Liver (tissue), 8 donors: ENCODE measurements at regions not wholly inside any gene's neighbourhood (a gene's known extent, or its start where the extent isn't known, plus 50 kb on each side); places are given as distances from the start of the nearest gene placed in this dataset.

ENCODE experiments used
- DNase-seq: peaks from one replicate; pipeline ENCODE4 v3.0.0-alpha.2; 2017; ENCODE audit warnings: low spot score
- H3K27ac ChIP-seq, 2 donors: one replicate each; pipeline ENCODE4 v1.7.0; 2013; ENCODE audit warnings: inconsistent platforms in 2 of 2, low read length in 2 of 2, control low read depth in 1 of 2, low read depth in 1 of 2, mild to moderate bottlenecking in 1 of 2
- H3K27me3 ChIP-seq, 4 donors: one replicate each; pipeline versions ENCODE4 v1.6.1 to v1.7.0; 2013; ENCODE audit warnings: low read length in 3 of 4, inconsistent platforms in 1 of 4, mild to moderate bottlenecking in 1 of 4, moderate library complexity in 1 of 4; ENCODE audit not compliant: control insufficient read depth in 4 of 4, insufficient read depth in 4 of 4
- H3K36me3 ChIP-seq, 4 donors: one replicate each; pipeline versions ENCODE4 v1.6.1 to v1.7.0; 2013; ENCODE audit warnings: low read length in 3 of 4, mild to moderate bottlenecking in 3 of 4, low read depth in 1 of 4, moderate library complexity in 1 of 4; ENCODE audit not compliant: control insufficient read depth in 4 of 4, insufficient read depth in 3 of 4
- H3K4me1 ChIP-seq, 4 donors: one replicate each; pipeline versions ENCODE4 v1.6.1 to v1.7.0; 2013; ENCODE audit warnings: low read length in 3 of 4, mild to moderate bottlenecking in 3 of 4, moderate library complexity in 1 of 4; ENCODE audit not compliant: control insufficient read depth in 4 of 4, insufficient read depth in 4 of 4
- H3K4me3 ChIP-seq, 3 donors: one replicate each; pipeline versions ENCODE4 v1.6.1 to v1.7.0; 2013; ENCODE audit warnings: low read length in 3 of 3, control low read depth in 1 of 3, low read depth in 1 of 3, mild to moderate bottlenecking in 1 of 3
- H3K9ac ChIP-seq, 2 donors: one replicate each; pipeline ENCODE4 v1.7.0; 2013; ENCODE audit warnings: low read length in 2 of 2, mild to moderate bottlenecking in 2 of 2, moderate library complexity in 2 of 2, control low read depth in 1 of 2, low read depth in 1 of 2
- H3K9me3 ChIP-seq, 4 donors: one replicate each; pipeline versions ENCODE4 v1.6.1 to v1.7.0; 2013; ENCODE audit warnings: low read length in 3 of 4; ENCODE audit not compliant: control insufficient read depth in 4 of 4
- CTCF ChIP-seq: fragments of 150-350 bp; IDR thresholded peaks from 2 replicates; pipeline ENCODE4 v1.5.1; 2017; ENCODE audit warnings: improper control_type of control experiment, low read depth, low read length; ENCODE audit not compliant: missing input control
- EGR1 ChIP-seq, 2 donors: IDR thresholded peaks; 2 replicates each; pipeline ENCODE4 v1.6.1; 2016 to 2018; ENCODE audit warnings: antibody characterized with exemption in 2 of 2, low read depth in 2 of 2
- FOXA1 ChIP-seq: IDR thresholded peaks from 2 replicates; pipeline ENCODE4 v1.6.1; 2016; ENCODE audit warnings: antibody characterized with exemption
- FOXA2 ChIP-seq: IDR thresholded peaks from 2 replicates; pipeline ENCODE4 v1.6.1; 2016; ENCODE audit warnings: antibody characterized with exemption
- GABPA ChIP-seq, 2 donors: IDR thresholded peaks in 1 of 2; conservative IDR thresholded peaks in 1 of 2; 2 replicates each; pipeline ENCODE4 v1.6.1; 2016; ENCODE audit warnings: antibody characterized with exemption in 2 of 2, mild to moderate bottlenecking in 1 of 2, moderate library complexity in 1 of 2
- HNF4A ChIP-seq, 2 donors: conservative IDR thresholded peaks; 2 replicates each; pipeline ENCODE4 v1.6.1; 2016; ENCODE audit warnings: antibody characterized with exemption in 2 of 2, mild to moderate bottlenecking in 2 of 2
- HNF4G ChIP-seq: IDR thresholded peaks from 2 replicates; pipeline ENCODE4 v1.6.1; 2016; ENCODE audit warnings: antibody characterized with exemption
- JUND ChIP-seq, 2 donors: IDR thresholded peaks; 2 replicates each; pipeline ENCODE4 v1.6.1; 2016; ENCODE audit warnings: antibody characterized with exemption in 2 of 2
- NR2F2 ChIP-seq: IDR thresholded peaks from 2 replicates; pipeline ENCODE4 v1.6.1; 2016; ENCODE audit warnings: antibody characterized with exemption
- RAD21 ChIP-seq, 2 donors: IDR thresholded peaks; 2 replicates each; pipeline ENCODE4 v1.6.1; 2016; ENCODE audit warnings: antibody characterized with exemption in 2 of 2, mild to moderate bottlenecking in 2 of 2
- RXRA ChIP-seq, 2 donors: IDR thresholded peaks; 2 replicates each; pipeline ENCODE4 v1.6.1; 2017 to 2018; ENCODE audit warnings: antibody characterized with exemption in 2 of 2, mild to moderate bottlenecking in 1 of 2
- SP1 ChIP-seq: IDR thresholded peaks from 2 replicates; pipeline ENCODE4 v1.6.1; 2018; ENCODE audit warnings: antibody characterized with exemption, mild to moderate bottlenecking
- TAF1 ChIP-seq: conservative IDR thresholded peaks from 2 replicates; pipeline ENCODE4 v1.6.1; 2016; ENCODE audit warnings: antibody characterized with exemption, mild to moderate bottlenecking
- YY1 ChIP-seq: IDR thresholded peaks from 2 replicates; pipeline ENCODE4 v1.6.1; 2016; ENCODE audit warnings: antibody characterized with exemption, mild to moderate bottlenecking
- ZBTB33 ChIP-seq: IDR thresholded peaks from 2 replicates; pipeline ENCODE4 v1.6.1; 2016; ENCODE audit warnings: antibody characterized with exemption
- whole genome bisulfite sequencing: extraction: QIAGEN DNeasy Blood & Tissue Kit; methylation state at CpG from one replicate; pipeline ENCODE4 v1.1.7; 2013; 5-methylcytosine and 5-hydroxymethylcytosine counted together
- TF ChIP-seq, protein P1 (sequence below): IDR thresholded peaks from 2 replicates; pipeline ENCODE4 v1.6.1; 2016; ENCODE audit warnings: antibody characterized with exemption
- TF ChIP-seq, protein P2 (sequence below): IDR thresholded peaks from 2 replicates; pipeline ENCODE4 v1.6.1; 2016; ENCODE audit warnings: antibody characterized with exemption, mild to moderate bottlenecking
- TF ChIP-seq, protein P3 (sequence below): IDR thresholded peaks from 2 replicates; pipeline ENCODE4 v1.6.1; 2016; ENCODE audit warnings: antibody characterized with exemption
- donor health status: healthy.
- donor health status: healthy.
- donor health status: healthy.
- donor health status: healthy.
- donor health status: healthy.

DNA sequence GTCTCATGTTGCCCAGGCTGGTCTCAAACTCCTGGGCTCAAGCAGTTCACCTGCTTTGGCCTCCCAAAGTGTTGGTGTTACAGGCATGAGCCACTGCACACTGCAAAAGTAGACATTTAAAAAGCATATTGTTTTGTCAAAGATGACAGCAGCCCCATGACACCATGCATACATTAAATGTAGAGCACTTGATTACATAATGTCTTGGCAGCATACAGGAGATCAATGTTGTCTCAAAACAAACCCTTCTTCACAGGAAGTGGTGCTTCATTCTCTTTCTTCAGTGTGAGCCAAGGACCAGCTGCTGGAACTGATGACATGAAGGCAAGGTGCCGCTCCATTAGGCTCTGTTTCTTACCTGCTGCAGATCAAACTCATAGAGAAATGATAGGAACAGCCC, 218.4 kb downstream of the KLF6 start:
- WGBS: 89% methylated on average over 1 of the region's 1 CpG
- Histone ChIP-seq H3K9ac (no peak overlapping the region), H3K4me1 (no peaks in the 10 kb centered on the region), H3K36me3 (no peaks in the 10 kb centered on the region), H3K9me3 (no peaks in the 10 kb centered on the region), H3K4me3 (no peak overlapping the region), H3K27me3 (no peaks in the 10 kb centered on the region), H3K27ac (no peak overlapping the region)
- TF ChIP-seq EGR1 (IDR thresholded peaks at IDR 0.05; ENCODE audit: low read depth in 2 of 2): no peak
- TF ChIP-seq HNF4G: no peak
- no peak for TF ChIP-seq ZBTB33
- TF ChIP-seq, protein P1, sequence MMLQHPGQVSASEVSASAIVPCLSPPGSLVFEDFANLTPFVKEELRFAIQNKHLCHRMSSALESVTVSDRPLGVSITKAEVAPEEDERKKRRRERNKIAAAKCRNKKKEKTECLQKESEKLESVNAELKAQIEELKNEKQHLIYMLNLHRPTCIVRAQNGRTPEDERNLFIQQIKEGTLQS: no peak
- TF ChIP-seq YY1: no peak
- no peak for TF ChIP-seq GABPA (IDR thresholded peaks at IDR 0.05 in 1 of 2, conservative IDR thresholded peaks at IDR 0.05 in 1 of 2)
- TF ChIP-seq HNF4A (conservative IDR thresholded peaks at IDR 0.05): no peak
- TF ChIP-seq RXRA (IDR thresholded peaks at IDR 0.05): no peak
- TF ChIP-seq RAD21 (IDR thresholded peaks at IDR 0.05): no peak
- TF ChIP-seq, protein P2, sequence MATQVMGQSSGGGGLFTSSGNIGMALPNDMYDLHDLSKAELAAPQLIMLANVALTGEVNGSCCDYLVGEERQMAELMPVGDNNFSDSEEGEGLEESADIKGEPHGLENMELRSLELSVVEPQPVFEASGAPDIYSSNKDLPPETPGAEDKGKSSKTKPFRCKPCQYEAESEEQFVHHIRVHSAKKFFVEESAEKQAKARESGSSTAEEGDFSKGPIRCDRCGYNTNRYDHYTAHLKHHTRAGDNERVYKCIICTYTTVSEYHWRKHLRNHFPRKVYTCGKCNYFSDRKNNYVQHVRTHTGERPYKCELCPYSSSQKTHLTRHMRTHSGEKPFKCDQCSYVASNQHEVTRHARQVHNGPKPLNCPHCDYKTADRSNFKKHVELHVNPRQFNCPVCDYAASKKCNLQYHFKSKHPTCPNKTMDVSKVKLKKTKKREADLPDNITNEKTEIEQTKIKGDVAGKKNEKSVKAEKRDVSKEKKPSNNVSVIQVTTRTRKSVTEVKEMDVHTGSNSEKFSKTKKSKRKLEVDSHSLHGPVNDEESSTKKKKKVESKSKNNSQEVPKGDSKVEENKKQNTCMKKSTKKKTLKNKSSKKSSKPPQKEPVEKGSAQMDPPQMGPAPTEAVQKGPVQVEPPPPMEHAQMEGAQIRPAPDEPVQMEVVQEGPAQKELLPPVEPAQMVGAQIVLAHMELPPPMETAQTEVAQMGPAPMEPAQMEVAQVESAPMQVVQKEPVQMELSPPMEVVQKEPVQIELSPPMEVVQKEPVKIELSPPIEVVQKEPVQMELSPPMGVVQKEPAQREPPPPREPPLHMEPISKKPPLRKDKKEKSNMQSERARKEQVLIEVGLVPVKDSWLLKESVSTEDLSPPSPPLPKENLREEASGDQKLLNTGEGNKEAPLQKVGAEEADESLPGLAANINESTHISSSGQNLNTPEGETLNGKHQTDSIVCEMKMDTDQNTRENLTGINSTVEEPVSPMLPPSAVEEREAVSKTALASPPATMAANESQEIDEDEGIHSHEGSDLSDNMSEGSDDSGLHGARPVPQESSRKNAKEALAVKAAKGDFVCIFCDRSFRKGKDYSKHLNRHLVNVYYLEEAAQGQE: no peak
- TF ChIP-seq FOXA1: no peak
- no peak for TF ChIP-seq SP1
- TF ChIP-seq TAF1: no peak
- no peak for TF ChIP-seq FOXA2
- no peak for TF ChIP-seq NR2F2
- TF ChIP-seq JUND (IDR thresholded peaks at IDR 0.05): no peak
- no peak for TF ChIP-seq CTCF
- TF ChIP-seq, protein P3, sequence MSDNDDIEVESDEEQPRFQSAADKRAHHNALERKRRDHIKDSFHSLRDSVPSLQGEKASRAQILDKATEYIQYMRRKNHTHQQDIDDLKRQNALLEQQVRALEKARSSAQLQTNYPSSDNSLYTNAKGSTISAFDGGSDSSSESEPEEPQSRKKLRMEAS: no peak
- DNase-seq: no peak
